Nephron (organoid): ENCODE measurements at regions not wholly inside any gene's neighbourhood (a gene's known extent, or its start where the extent isn't known, plus 50 kb on each side); places are given as distances from the start of the nearest gene placed in this dataset.
A peak's percentile ranks its signal among the peaks of the same experiment; 100 is the strongest.

Experiments
- H3K27ac Mint-ChIP-seq, 3 experiments: 2 replicates each; pipeline ENCODE4 v1.8.0; 2020; ENCODE audit warnings: mixed read lengths in 3 of 3, mild to moderate bottlenecking in 2 of 3, moderate library complexity in 1 of 3
- H3K27me3 Mint-ChIP-seq: 2 replicates; pipeline ENCODE4 v1.8.0; 2021; ENCODE audit warnings: low read depth, mild to moderate bottlenecking, moderate library complexity, mixed read lengths
- H3K36me3 Mint-ChIP-seq: 2 replicates; pipeline ENCODE4 v1.8.0; 2020; ENCODE audit warnings: low read depth, mixed read lengths
- H3K4me1 Mint-ChIP-seq: 2 replicates; pipeline ENCODE4 v1.8.0; 2020; ENCODE audit warnings: mixed read lengths
- H3K4me3 Mint-ChIP-seq, 3 experiments: 2 replicates each; pipeline ENCODE4 v1.8.0; 2020; ENCODE audit warnings: mild to moderate bottlenecking in 3 of 3, mixed read lengths in 3 of 3, moderate library complexity in 2 of 3
- H3K9me3 Mint-ChIP-seq: 2 replicates; pipeline ENCODE4 v1.8.0; 2020; ENCODE audit warnings: mixed read lengths
- CTCF ChIP-seq, 3 experiments: fragments of 200-600 bp; sonication (generic); IDR thresholded peaks; one replicate each; pipeline ENCODE4 v1.5.0; 2021; ENCODE audit warnings: antibody characterized with exemption in 3 of 3; ENCODE audit not compliant: unreplicated experiment in 3 of 3

- H3K9me3 Mint-ChIP-seq: no peaks in the 10 kb centered on the region
- no peak overlapping the region for H3K4me3 Mint-ChIP-seq
- TF ChIP-seq CTCF (IDR thresholded peaks at IDR 0.05; ENCODE audit: unreplicated experiment in 3 of 3): no peak
- H3K27me3 Mint-ChIP-seq: peaks cover 28% of the 10 kb centered on the region
- no peak overlapping the region for H3K27ac Mint-ChIP-seq
- no peaks in the 10 kb centered on the region for H3K36me3 Mint-ChIP-seq
- peaks cover 27% of the 10 kb centered on the region for H3K4me1 Mint-ChIP-seq
Measured at GRCh38 chr14:95006479-95006878, 150.8 kb downstream of the DICER1 start.

- TF ChIP-seq CTCF (IDR thresholded peaks at IDR 0.05; ENCODE audit: unreplicated experiment in 3 of 3): no peak
Measured at GRCh38 chr14:95006051-95006450, 151.3 kb downstream of the DICER1 start.

GRCh38 chr14:95003099-95003960 is 154.0 kb downstream of the DICER1 start:
- H3K4me3 Mint-ChIP-seq: no peak overlapping the region
- H3K27ac Mint-ChIP-seq: no peak overlapping the region
- H3K36me3 Mint-ChIP-seq: no peaks in the 10 kb centered on the region
- H3K4me1 Mint-ChIP-seq: peaks cover 6% of the 10 kb centered on the region
- H3K9me3 Mint-ChIP-seq: no peaks in the 10 kb centered on the region
- no peak for TF ChIP-seq CTCF (IDR thresholded peaks at IDR 0.05; ENCODE audit: unreplicated experiment in 3 of 3)
- H3K27me3 Mint-ChIP-seq: peaks cover 29% of the 10 kb centered on the region

More at GRCh38 chr14:95006051-95006450, 151.3 kb downstream of the DICER1 start:
- H3K4me3 Mint-ChIP-seq: no peak overlapping the region
- H3K27me3 Mint-ChIP-seq: peaks cover 29% of the 10 kb centered on the region
- no peaks in the 10 kb centered on the region for H3K9me3 Mint-ChIP-seq
- H3K36me3 Mint-ChIP-seq: no peaks in the 10 kb centered on the region
- peak overlapping the region in 1 of 3 experiments; percentile 62 for H3K27ac Mint-ChIP-seq
- H3K4me1 Mint-ChIP-seq: peaks cover 23% of the 10 kb centered on the region

GRCh38 chr14:94998685-94999084 is 158.6 kb downstream of the DICER1 start:
- no peaks in the 10 kb centered on the region for H3K9me3 Mint-ChIP-seq

GRCh38 chr14:94998110-94998509 is 159.2 kb downstream of the DICER1 start:
- no peaks in the 10 kb centered on the region for H3K9me3 Mint-ChIP-seq
- no peak for TF ChIP-seq CTCF (IDR thresholded peaks at IDR 0.05; ENCODE audit: unreplicated experiment in 3 of 3)
- peaks cover 33% of the 10 kb centered on the region for H3K27me3 Mint-ChIP-seq
- H3K4me3 Mint-ChIP-seq: no peak overlapping the region
- no peak overlapping the region for H3K27ac Mint-ChIP-seq
- H3K4me1 Mint-ChIP-seq: no peaks in the 10 kb centered on the region
- H3K36me3 Mint-ChIP-seq: no peaks in the 10 kb centered on the region

More at GRCh38 chr14:94998685-94999084, 158.6 kb downstream of the DICER1 start:
- H3K27me3 Mint-ChIP-seq: peaks cover 34% of the 10 kb centered on the region
- H3K27ac Mint-ChIP-seq: no peak overlapping the region
- no peaks in the 10 kb centered on the region for H3K36me3 Mint-ChIP-seq
- H3K4me1 Mint-ChIP-seq: no peaks in the 10 kb centered on the region
- TF ChIP-seq CTCF (IDR thresholded peaks at IDR 0.05; ENCODE audit: unreplicated experiment in 3 of 3): no peak
- H3K4me3 Mint-ChIP-seq: no peak overlapping the region

GRCh38 chr14:94995551-94995950 is 161.8 kb downstream of the DICER1 start:
- peaks cover 24% of the 10 kb centered on the region for H3K27me3 Mint-ChIP-seq
- H3K4me3 Mint-ChIP-seq: no peak overlapping the region
- no peaks in the 10 kb centered on the region for H3K4me1 Mint-ChIP-seq
- no peak overlapping the region for H3K27ac Mint-ChIP-seq
- no peaks in the 10 kb centered on the region for H3K9me3 Mint-ChIP-seq
- no peaks in the 10 kb centered on the region for H3K36me3 Mint-ChIP-seq
- no peak for TF ChIP-seq CTCF (IDR thresholded peaks at IDR 0.05; ENCODE audit: unreplicated experiment in 3 of 3)
